Erythroblast (primary cell): ENCODE measurements at regions not wholly inside any gene's neighbourhood (a gene's known extent, or its start where the extent isn't known, plus 50 kb on each side); places are given as distances from the start of the nearest gene placed in this dataset.

ENCODE experiments used
- GATA1 ChIP-seq: IDR thresholded peaks from 2 replicates; pipeline ENCODE4 v1.6.1; 2011; ENCODE audit warnings: low read depth, mild to moderate bottlenecking, control low read depth, low read length, moderate library complexity
- POLR2A ChIP-seq: IDR thresholded peaks from 2 replicates; pipeline ENCODE4 v1.6.1; 2011; ENCODE audit warnings: mild to moderate bottlenecking, low read length

GRCh38 chr2:195488567-195488966 is 168.5 kb upstream of the SLC39A10 start:
- TF ChIP-seq POLR2A = no peak
- TF ChIP-seq GATA1 = no peak
